IMR-90 (cell line): ENCODE measurements at regions not wholly inside any gene's neighbourhood (a gene's known extent, or its start where the extent isn't known, plus 50 kb on each side); places are given as distances from the start of the nearest gene placed in this dataset.

ENCODE experiments used
- ATAC-seq: fragments of 200-7000 bp; cut with Tn5 transposase; 2 replicates; pipeline ENCODE4 v1.9.1; 2020; ENCODE audit warnings: low read depth, mild to moderate bottlenecking, moderate library complexity
- BruUV-seq: library from RNA; stranded (reverse); fragments of 400-500 nt; replicated peaks from 2 replicates; lab custom pipeline; 2021; lab: Mats Ljungman, UMichigan
- CTCF ChIA-PET: fragments of 300-600 bp; formaldehyde crosslinking; extraction: SDS; loops from one replicate; lab custom pipeline; 2021; ENCODE audit warnings: antibody characterized with exemption; lab: Yijun Ruan, JAX
- POLR2A ChIA-PET: fragments of 300-600 bp; sonication (Branson Sonifier 250); formaldehyde crosslinking; loops from one replicate; lab custom pipeline; 2022; ENCODE audit warnings: antibody characterized with exemption; ENCODE audit not compliant: unreplicated experiment; lab: Charles Lee
- DNase-seq: peaks from one replicate; pipeline ENCODE4 v3.0.0; 2013
- H2AFZ ChIP-seq: replicated peaks from 2 replicates; pipeline ENCODE3; 2013; ENCODE audit warnings: low read length, mild to moderate bottlenecking; ENCODE audit not compliant: poor library complexity
- H2AK5ac ChIP-seq: 2 replicates; pipeline ENCODE4 v1.6.1; 2013; ENCODE audit warnings: low read depth, low read length, inconsistent platforms
- H2AK9ac ChIP-seq: replicated peaks from 2 replicates; pipeline ENCODE3; 2013; ENCODE audit warnings: mild to moderate bottlenecking, low read depth, low read length, moderate library complexity; ENCODE audit not compliant: poor library complexity
- H2BK120ac ChIP-seq: 2 replicates; pipeline ENCODE4 v1.6.1; 2013; ENCODE audit warnings: low read depth, low read length, inconsistent platforms
- H2BK15ac ChIP-seq: 3 replicates; pipeline ENCODE4 v1.6.1; 2013; ENCODE audit warnings: low read depth, low read length, inconsistent platforms
- H2BK20ac ChIP-seq: 2 replicates; pipeline ENCODE4 v1.6.1; 2013; ENCODE audit warnings: low read depth, mild to moderate bottlenecking, inconsistent platforms, low read length, moderate library complexity
- H2BK5ac ChIP-seq: 2 replicates; pipeline ENCODE4 v1.6.1; 2013; ENCODE audit warnings: mild to moderate bottlenecking, low read depth, low read length, inconsistent platforms; ENCODE audit not compliant: poor library complexity, severe bottlenecking
- H3K14ac ChIP-seq: replicated peaks from 2 replicates; pipeline ENCODE4 v1.6.1; 2013; ENCODE audit warnings: low read depth, low read length, inconsistent platforms
- H3K18ac ChIP-seq: 2 replicates; pipeline ENCODE4 v1.6.1; 2013; ENCODE audit warnings: low read depth, low read length, control low read depth
- H3K23ac ChIP-seq: 2 replicates; pipeline ENCODE4 v1.6.1; 2013; ENCODE audit warnings: low read depth, low read length, inconsistent platforms
- H3K27ac ChIP-seq: 2 replicates; pipeline ENCODE4 v1.5.1; 2013; ENCODE audit warnings: mild to moderate bottlenecking, control low read depth, low read length; ENCODE audit not compliant: insufficient read depth
- H3K27me3 ChIP-seq: 2 replicates; pipeline ENCODE4 v1.6.1; 2013; ENCODE audit warnings: low read length; ENCODE audit not compliant: control insufficient read depth, insufficient read depth
- H3K36me3 ChIP-seq: 2 replicates; pipeline ENCODE4 v1.6.1; 2013; ENCODE audit warnings: low read length, mixed read lengths; ENCODE audit not compliant: control insufficient read depth, insufficient read depth
- H3K4ac ChIP-seq: 2 replicates; pipeline ENCODE4 v1.6.1; 2013; ENCODE audit warnings: low read depth, low read length, inconsistent platforms
- H3K4me1 ChIP-seq: 2 replicates; pipeline ENCODE4 v1.6.1; 2013; ENCODE audit warnings: low read length, mixed read lengths; ENCODE audit not compliant: control insufficient read depth, insufficient read depth
- H3K4me2 ChIP-seq: 2 replicates; pipeline ENCODE4 v1.6.1; 2013; ENCODE audit warnings: low read depth, mild to moderate bottlenecking, control low read depth, low read length, moderate library complexity
- H3K4me3 ChIP-seq: 2 replicates; pipeline ENCODE4 v1.5.1; 2013; ENCODE audit warnings: low read depth, mild to moderate bottlenecking, control low read depth, low read length, moderate library complexity; ENCODE audit not compliant: insufficient read depth
- H3K56ac ChIP-seq: 2 replicates; pipeline ENCODE4 v1.6.1; 2013; ENCODE audit warnings: low read length, inconsistent platforms; ENCODE audit not compliant: insufficient read depth; ENCODE audit errors: extremely low read depth
- H3K79me1 ChIP-seq, 2 experiments: 2 replicates each; pipeline ENCODE4 v1.6.1; 2013; ENCODE audit warnings: low read length in 2 of 2, inconsistent platforms in 1 of 2, low read depth in 1 of 2
- H3K9ac ChIP-seq: 2 replicates; pipeline ENCODE4 v1.6.1; 2013; ENCODE audit warnings: low read depth, low read length, control low read depth
- H3K9me1 ChIP-seq: 2 replicates; pipeline ENCODE4 v1.6.1; 2013; ENCODE audit warnings: low read length, inconsistent platforms; ENCODE audit not compliant: insufficient read depth
- H3K9me3 ChIP-seq: 2 replicates; pipeline ENCODE4 v1.6.1; 2013; ENCODE audit warnings: low read length; ENCODE audit not compliant: control insufficient read depth, insufficient read depth
- H4K20me1 ChIP-seq: 2 replicates; pipeline ENCODE4 v1.6.1; 2013; ENCODE audit warnings: low read length, inconsistent platforms; ENCODE audit not compliant: insufficient read depth
- H4K5ac ChIP-seq: 2 replicates; pipeline ENCODE4 v1.6.1; 2013; ENCODE audit warnings: mild to moderate bottlenecking, low read depth, low read length, control low read depth
- H4K8ac ChIP-seq, 2 experiments: 2 replicates each; pipeline ENCODE4 v1.6.1; 2013; ENCODE audit warnings: low read depth in 2 of 2, low read length in 2 of 2, control low read depth in 1 of 2, inconsistent platforms in 1 of 2
- H4K91ac ChIP-seq: 2 replicates; pipeline ENCODE4 v1.6.1; 2013; ENCODE audit warnings: low read depth, low read length, inconsistent platforms; ENCODE audit not compliant: insufficient read depth
- MAZ ChIP-seq: IDR thresholded peaks from 2 replicates; pipeline ENCODE4 v1.6.1; 2012; ENCODE audit warnings: low read depth, mild to moderate bottlenecking, low read length, improper control_type of control experiment, moderate library complexity, borderline replicate concordance
- POLR2A ChIP-seq: IDR thresholded peaks from 2 replicates; pipeline ENCODE4 v1.6.1; 2012; ENCODE audit warnings: mild to moderate bottlenecking, low read depth, low read length
- WGBS, 2 experiments: methylation state at CpG; one replicate each; pipeline versions ENCODE4 v1.1.5 to v1.1.7; 2013; ENCODE audit warnings: missing lambda C conversion rate in 2 of 2; ENCODE audit not compliant: insufficient read length in 1 of 2; ENCODE audit errors: extremely low coverage in 2 of 2; 5-methylcytosine and 5-hydroxymethylcytosine counted together
- dilution Hi-C: fragments of 300-500 bp; cut with HindIII; formaldehyde crosslinking; loops from one replicate; pipeline ENCODE4 v1.14.3; 2018; ENCODE audit warnings: low sequenced_read_pairs; ENCODE audit not compliant: unreplicated experiment
- in situ Hi-C: fragments of 300-500 bp; cut with MboI; formaldehyde crosslinking; loops from 3 replicates; pipeline ENCODE4 v1.14.3; 2019; ENCODE audit warnings: low sequenced_read_pairs, inconsistent platforms, mixed read lengths
- intact Hi-C: fragments of 100-400 bp; cut with micrococcal nuclease; formaldehyde crosslinking; loops from 2 replicates; pipeline ENCODE4 v1.10.0; 2022

DNA sequence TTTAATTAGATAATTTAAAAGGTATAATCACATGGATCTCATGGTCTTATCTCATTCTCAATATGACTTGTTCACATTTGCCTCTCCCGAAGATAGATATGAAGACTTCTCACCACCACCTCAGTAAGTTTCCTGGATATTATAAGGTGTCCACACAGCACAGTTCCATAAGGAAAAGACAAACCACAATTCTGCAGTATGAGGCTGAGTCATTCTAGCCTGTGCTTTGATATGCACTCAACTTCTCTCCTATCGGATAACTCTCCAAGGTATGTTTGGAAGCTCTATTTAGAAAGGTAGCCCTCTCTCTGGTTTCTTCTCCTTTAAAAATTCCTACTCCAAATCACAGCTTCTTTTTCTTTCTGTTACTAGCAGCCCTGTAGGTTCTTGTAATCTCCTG lies 612.8 kb downstream of the ZPLD1 start:
- intact Hi-C loops, result no loop called here
- no TSS peak for BruUV-seq
- ATAC-seq, result no peak

More for the DNA sequence above, 612.8 kb downstream of the ZPLD1 start:
- DNase-seq, result no peak
- Histone ChIP-seq H4K8ac (no peak overlapping the region), H2BK5ac (no peak overlapping the region), H3K18ac (no peak overlapping the region), H4K5ac (no peak overlapping the region), H4K91ac (no peak overlapping the region), H2AK9ac (no peak overlapping the region), H3K27me3 (no peaks in the 10 kb centered on the region), H2AK5ac (no peak overlapping the region), H3K36me3 (no peaks in the 10 kb centered on the region), H3K4me3 (no peak overlapping the region), H3K9ac (no peak overlapping the region), H4K20me1 (no peaks in the 10 kb centered on the region), H2AFZ (no peak overlapping the region), H3K14ac (no peak overlapping the region), H2BK20ac (no peak overlapping the region), H3K79me1 (no peaks in the 10 kb centered on the region), H3K27ac (no peak overlapping the region), H3K23ac (no peak overlapping the region), H2BK120ac (no peak overlapping the region), H3K4me2 (no peak overlapping the region), H3K4me1 (no peaks in the 10 kb centered on the region), H3K56ac (no peak overlapping the region), H2BK15ac (no peak overlapping the region), H3K9me3 (no peaks in the 10 kb centered on the region), H3K4ac (no peak overlapping the region), H3K9me1 (no peaks in the 10 kb centered on the region)
- TF ChIP-seq POLR2A, result no peak
- no peak for TF ChIP-seq MAZ
- POLR2A ChIA-PET, result no interaction called here
- dilution Hi-C loops, result no loop called here
- CTCF ChIA-PET, result interaction anchor here (0.7 kb wide), 1 partner anchor 20 kb away, joined by 3 read pairs; no protein-coding TSS in a partner anchor
- WGBS, 2 experiments, result 80% methylated on average over 1 of the region's 2 CpGs; no CpG with 5 or more reads in 1 of the 2 experiments
- in situ Hi-C loops, result no loop called here
